ENCODE measurements at regions not wholly inside any gene's neighbourhood (a gene's known extent, or its start where the extent isn't known, plus 50 kb on each side); places are given as distances from the start of the nearest gene placed in this dataset.

- BruUV-seq (replicated peaks) = no TSS peak
- Histone ChIP-seq H3K36me3 (ENCODE audit: control insufficient read depth in 2 of 2, extremely low read depth in 1 of 2, insufficient read depth in 2 of 2, low read length in 2 of 2) (no peaks in the 10 kb centered on the region), H3K9me1 (replicated peaks; ENCODE audit: control insufficient read depth, extremely low read depth, insufficient read depth, low read length) (no peaks in the 10 kb centered on the region), H3K27me3 (ENCODE audit: control insufficient read depth in 2 of 2, insufficient read depth in 2 of 2, low read length in 2 of 2) (no peaks in the 10 kb centered on the region), H3K4me3 (replicated peaks in 1 of 3; ENCODE audit: insufficient read depth in 1 of 3, low read depth in 1 of 3, low read length in 3 of 3) (no peak overlapping the region), H3K27ac (ENCODE audit: insufficient read depth, low read depth, low read length) (no peak overlapping the region), H3K9ac (replicated peaks; ENCODE audit: extremely low read depth, insufficient read depth, low read length) (no peak overlapping the region), H4K20me1 (replicated peaks; ENCODE audit: control insufficient read depth, extremely low read depth, insufficient read depth, low read length) (no peaks in the 10 kb centered on the region), H3K4me1 (ENCODE audit: control insufficient read depth, extremely low read depth, insufficient read depth, low read length) (no peaks in the 10 kb centered on the region), H3K9me3 (replicated peaks; ENCODE audit: control insufficient read depth, insufficient read depth, low read length) (peaks cover 4% of the 10 kb centered on the region), H3K4me2 (ENCODE audit: insufficient read depth, low read length) (no peak overlapping the region), H3K79me2 (ENCODE audit: control insufficient read depth, insufficient read depth, low read length) (no peaks in the 10 kb centered on the region), H2AFZ (ENCODE audit: low read depth, low read length) (no peak overlapping the region)
- POLR2A ChIA-PET = interaction anchor here (0.5 kb wide), 1 partner anchor 321 kb away, joined by 4 read pairs; no protein-coding TSS in a partner anchor
- no peak for TF ChIP-seq FOS (IDR thresholded peaks at IDR 0.05; ENCODE audit: borderline replicate concordance, insufficient read depth, low read length)
- no peak for TF ChIP-seq POLR2AphosphoS5 (IDR thresholded peaks at IDR 0.05; ENCODE audit: insufficient read depth, low read depth, low read length)
- no peak for TF ChIP-seq POLR2A (IDR thresholded peaks at IDR 0.05; ENCODE audit: low read depth, low read length)
- no peak for TF ChIP-seq CTCF (IDR thresholded peaks at IDR 0.05; ENCODE audit: extremely low read depth in 1 of 2, insufficient read depth in 1 of 2, low read depth in 1 of 2, low read length in 2 of 2)
- TF ChIP-seq JUN (IDR thresholded peaks at IDR 0.05; ENCODE audit: borderline replicate concordance, insufficient read depth, insufficient read length, low read depth) = no peak
- TF ChIP-seq GATA2 (IDR thresholded peaks at IDR 0.05; ENCODE audit: insufficient read depth, insufficient read length, low read depth, low read length) = no peak
- no peak for TF ChIP-seq MYC (IDR thresholded peaks at IDR 0.05; ENCODE audit: low read depth, low read length)
- no peak for TF ChIP-seq EZH2 (IDR thresholded peaks at IDR 0.05; ENCODE audit: borderline replicate concordance, low read depth, low read length, severe bottlenecking)
- no peak for TF ChIP-seq MAX (IDR thresholded peaks at IDR 0.05; ENCODE audit: insufficient read depth, insufficient read length)
- intact Hi-C loops (cut with micrococcal nuclease) = no loop called here
- CTCF ChIA-PET = no interaction called here
- dilution Hi-C loops (cut with MboI; ENCODE audit: extremely low pct_ligation_motif_present, low sequenced_read_pairs) = no loop called here
- FAIRE-seq (no peak), DNase-seq (ENCODE audit: low read depth, low spot score) (no peak)
These were observed 1046.9 kb upstream of the EEF2KMT start for GRCh38 chr16:6144463-6144862.
